Gastroesophageal sphincter (tissue), 4 donors: ENCODE measurements at regions not wholly inside any gene's neighbourhood (a gene's known extent, or its start where the extent isn't known, plus 50 kb on each side); places are given as distances from the start of the nearest gene placed in this dataset.

Experiments
- ATAC-seq: fragments of 150-250 bp; one replicate; pipeline ENCODE4 v1.9.1; 2016; ENCODE audit warnings: mild to moderate bottlenecking, moderate library complexity
- H3K27ac ChIP-seq, 4 donors: fragments of 200-600 bp; sonication (generic) in 3 of 4; 1 replicate in 3 of 4; 2 replicates in 1 of 4; pipeline ENCODE4 v1.5.1; 2016 to 2019
- H3K27me3 ChIP-seq: fragments of 200-600 bp; sonication (generic); one replicate; pipeline ENCODE4 v1.5.1; 2019
- H3K36me3 ChIP-seq, 2 donors: fragments of 200-600 bp; sonication (generic); one replicate each; pipeline ENCODE4 v1.5.1; 2019; ENCODE audit warnings: control low read depth in 1 of 2
- H3K4me1 ChIP-seq, 3 donors: fragments of 200-600 bp; sonication (generic); 1 replicate in 2 of 3; 2 replicates in 1 of 3; pipeline ENCODE4 v1.5.1; 2016 to 2019; ENCODE audit warnings: control low read depth in 2 of 3
- H3K4me3 ChIP-seq, 2 donors: fragments of 200-600 bp; sonication (generic); one replicate each; pipeline ENCODE4 v1.5.1; 2019; ENCODE audit warnings: mild to moderate bottlenecking in 1 of 2, moderate library complexity in 1 of 2
- H3K9me3 ChIP-seq, 3 donors: fragments of 200-600 bp; sonication (generic); one replicate each; pipeline ENCODE4 v1.5.1; 2017 to 2019; ENCODE audit warnings: control low read depth in 2 of 3
- CTCF ChIP-seq, 4 experiments: fragments of 200-600 bp in 2 of 4; fragments of 450-650 bp in 2 of 4; sonication (generic) in 1 of 4; IDR thresholded peaks; one replicate each; pipeline ENCODE4 v1.5.1; 2017 to 2019; ENCODE audit warnings: antibody characterized with exemption in 4 of 4, mild to moderate bottlenecking in 2 of 4, moderate library complexity in 2 of 4
- EP300 ChIP-seq: sonication (generic); formaldehyde crosslinking; IDR thresholded peaks from one replicate; pipeline ENCODE4 v1.6.1; 2017; ENCODE audit warnings: antibody characterized with exemption, mild to moderate bottlenecking
- POLR2A ChIP-seq, 2 donors: fragments of 450-650 bp; IDR thresholded peaks; one replicate each; pipeline ENCODE4 v1.6.1; 2017; ENCODE audit warnings: antibody characterized with exemption in 2 of 2, mild to moderate bottlenecking in 2 of 2, moderate library complexity in 1 of 2
- POLR2AphosphoS5 ChIP-seq: sonication (generic); formaldehyde crosslinking; IDR thresholded peaks from one replicate; pipeline ENCODE4 v1.6.1; 2017; ENCODE audit warnings: antibody characterized with exemption
- WGBS, 2 donors: methylation state at CpG; one replicate each; pipeline ENCODE4 v1.1.5; 2018; ENCODE audit warnings: low coverage in 1 of 2; 5-methylcytosine and 5-hydroxymethylcytosine counted together

- TF ChIP-seq POLR2AphosphoS5 (no peak), POLR2A (IDR thresholded peaks at IDR 0.05) (no peak), EP300 (no peak), CTCF (IDR thresholded peaks at IDR 0.05) (no peak)
- no peak overlapping the region for H3K4me3 ChIP-seq
- no peaks in the 10 kb centered on the region for H3K27me3 ChIP-seq
- no peaks in the 10 kb centered on the region for H3K9me3 ChIP-seq
- H3K4me1 ChIP-seq = peaks cover 5 to 29% (median 10%) of the 10 kb centered on the region in 3 donors
- H3K36me3 ChIP-seq = no peaks in the 10 kb centered on the region
- WGBS, 2 donors = 82 to 90% methylated on average over 4 to 11 of the region's 11 CpGs
- ATAC-seq = no peak
- H3K27ac ChIP-seq = no peak overlapping the region
These were observed 145.9 kb downstream of the CPEB2 start for GRCh38 chr4:15148199-15148598.

GRCh38 chr4:15148691-15149090 is 146.4 kb downstream of the CPEB2 start:
- no peak for ATAC-seq
- TF ChIP-seq EP300 (no peak), CTCF (IDR thresholded peaks at IDR 0.05) (no peak), POLR2A (IDR thresholded peaks at IDR 0.05) (no peak), POLR2AphosphoS5 (no peak)
- Histone ChIP-seq H3K9me3 (no peaks in the 10 kb centered on the region), H3K4me3 (no peak overlapping the region), H3K27me3 (no peaks in the 10 kb centered on the region), H3K36me3 (no peaks in the 10 kb centered on the region), H3K27ac (peak overlapping the region in 2 of 4 donors; percentile 60 to 67), H3K4me1 (peaks cover 5 to 29% (median 10%) of the 10 kb centered on the region in 3 donors)
- 77 to 81% methylated on average over 3 to 7 of the region's 7 CpGs for WGBS, 2 donors

GRCh38 chr4:15149234-15149838 is 147.1 kb downstream of the CPEB2 start:
- Histone ChIP-seq H3K4me1 (peaks cover 5 to 29% (median 10%) of the 10 kb centered on the region in 3 donors), H3K4me3 (no peak overlapping the region), H3K27ac (peak overlapping the region; percentile 46 to 67 (median 58)), H3K9me3 (no peaks in the 10 kb centered on the region), H3K27me3 (no peaks in the 10 kb centered on the region), H3K36me3 (no peaks in the 10 kb centered on the region)
- ATAC-seq = peak; percentile 12
- TF ChIP-seq POLR2AphosphoS5 (no peak), EP300 (no peak), CTCF (IDR thresholded peaks at IDR 0.05) (no peak), POLR2A (IDR thresholded peaks at IDR 0.05) (no peak)
- WGBS, 2 donors = 25 to 62% methylated on average over 3 to 9 of the region's 10 CpGs

GRCh38 chr4:15149839-15150592 is 147.7 kb downstream of the CPEB2 start:
- H3K27ac ChIP-seq = peak overlapping the region; percentile 46 to 67 (median 58)
- H3K36me3 ChIP-seq = no peaks in the 10 kb centered on the region
- 43 to 67% methylated on average over 2 to 3 of the region's 9 CpGs for WGBS, 2 donors
- peaks cover 5 to 29% (median 10%) of the 10 kb centered on the region in 3 donors for H3K4me1 ChIP-seq
- H3K9me3 ChIP-seq = no peaks in the 10 kb centered on the region
- no peak overlapping the region for H3K4me3 ChIP-seq
- peak; percentile 94 for ATAC-seq
- TF ChIP-seq CTCF (IDR thresholded peaks at IDR 0.05) (peak in 2 of 4 experiments; percentile 31 to 34), EP300 (no peak)
- no peaks in the 10 kb centered on the region for H3K27me3 ChIP-seq

- H3K9me3 ChIP-seq = no peaks in the 10 kb centered on the region
- ATAC-seq = no peak
- H3K36me3 ChIP-seq = no peaks in the 10 kb centered on the region
- peaks cover 5 to 29% (median 10%) of the 10 kb centered on the region in 3 donors for H3K4me1 ChIP-seq
- no peak overlapping the region for H3K4me3 ChIP-seq
- 92 to 94% methylated on average over 2 of the region's 2 CpGs for WGBS, 2 donors
- H3K27me3 ChIP-seq = no peaks in the 10 kb centered on the region
- no peak for TF ChIP-seq POLR2AphosphoS5
- TF ChIP-seq EP300 = no peak
- H3K27ac ChIP-seq = peak overlapping the region in 3 of 4 donors; percentile 38 to 67 (median 60)
These were observed 148.3 kb downstream of the CPEB2 start for GRCh38 chr4:15150631-15151030.
